Right atrium auricular region (tissue), 2 donors: ENCODE measurements at regions not wholly inside any gene's neighbourhood (a gene's known extent, or its start where the extent isn't known, plus 50 kb on each side); places are given as distances from the start of the nearest gene placed in this dataset.

Source experiments
- DNase-seq: peaks from one replicate; pipeline ENCODE4 v3.0.0-alpha.2; 2019; ENCODE audit warnings: low spot score
- H3K27ac ChIP-seq, 2 donors: fragments of 200-600 bp; sonication (generic); 1 replicate in 1 of 2; 2 replicates in 1 of 2; pipeline ENCODE4 v1.5.1; 2016 to 2019
- H3K27me3 ChIP-seq, 2 donors: fragments of 200-600 bp; sonication (generic); one replicate each; pipeline versions ENCODE4 v1.5.1 to v1.6.0; 2017 to 2019
- H3K36me3 ChIP-seq: fragments of 200-600 bp; sonication (generic); one replicate; pipeline ENCODE4 v1.5.1; 2016
- H3K4me1 ChIP-seq, 2 donors: fragments of 200-600 bp; sonication (generic); one replicate each; pipeline versions ENCODE4 v1.5.1 to v1.6.0; 2017 to 2019
- H3K4me3 ChIP-seq, 2 donors: fragments of 200-600 bp; sonication (generic); 1 replicate in 1 of 2; 2 replicates in 1 of 2; pipeline ENCODE4 v1.5.1; 2017 to 2019; ENCODE audit warnings: mild to moderate bottlenecking in 1 of 2, moderate library complexity in 1 of 2
- H3K9me3 ChIP-seq, 2 donors: fragments of 200-600 bp; sonication (generic); one replicate each; pipeline ENCODE4 v1.5.1; 2019
- TF ChIP-seq, protein P1 (sequence below), 2 donors: fragments of 200-600 bp; sonication (generic); IDR thresholded peaks; one replicate each; pipeline ENCODE4 v1.5.1; 2019; ENCODE audit warnings: antibody characterized with exemption in 2 of 2

DNA sequence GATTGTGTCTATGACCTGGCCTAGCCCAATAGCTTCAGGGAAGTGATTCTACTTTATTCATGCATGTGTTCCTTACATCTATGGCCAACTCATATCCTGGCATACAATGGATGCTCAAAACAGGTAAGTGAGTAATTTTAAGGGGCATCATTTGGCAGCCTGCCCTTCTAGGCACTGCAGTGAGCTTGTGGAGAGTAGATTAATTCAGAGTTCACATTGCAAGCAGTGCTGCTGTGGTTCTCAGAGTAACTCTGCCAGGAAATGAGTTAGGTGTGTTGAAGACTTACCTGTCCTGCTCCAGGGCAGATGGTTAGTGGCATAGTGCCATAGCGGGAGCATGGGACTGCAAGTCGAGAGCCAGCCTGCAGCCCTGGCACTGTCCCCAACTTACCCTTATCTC, 158.0 kb downstream of the SCP2D1 start:
- Histone ChIP-seq H3K4me3 (no peak overlapping the region), H3K4me1 (no peaks in the 10 kb centered on the region), H3K9me3 (no peaks in the 10 kb centered on the region), H3K27me3 (no peaks in the 10 kb centered on the region), H3K27ac (no peak overlapping the region), H3K36me3 (no peaks in the 10 kb centered on the region)
- DNase-seq = no peak
- TF ChIP-seq, protein P1, sequence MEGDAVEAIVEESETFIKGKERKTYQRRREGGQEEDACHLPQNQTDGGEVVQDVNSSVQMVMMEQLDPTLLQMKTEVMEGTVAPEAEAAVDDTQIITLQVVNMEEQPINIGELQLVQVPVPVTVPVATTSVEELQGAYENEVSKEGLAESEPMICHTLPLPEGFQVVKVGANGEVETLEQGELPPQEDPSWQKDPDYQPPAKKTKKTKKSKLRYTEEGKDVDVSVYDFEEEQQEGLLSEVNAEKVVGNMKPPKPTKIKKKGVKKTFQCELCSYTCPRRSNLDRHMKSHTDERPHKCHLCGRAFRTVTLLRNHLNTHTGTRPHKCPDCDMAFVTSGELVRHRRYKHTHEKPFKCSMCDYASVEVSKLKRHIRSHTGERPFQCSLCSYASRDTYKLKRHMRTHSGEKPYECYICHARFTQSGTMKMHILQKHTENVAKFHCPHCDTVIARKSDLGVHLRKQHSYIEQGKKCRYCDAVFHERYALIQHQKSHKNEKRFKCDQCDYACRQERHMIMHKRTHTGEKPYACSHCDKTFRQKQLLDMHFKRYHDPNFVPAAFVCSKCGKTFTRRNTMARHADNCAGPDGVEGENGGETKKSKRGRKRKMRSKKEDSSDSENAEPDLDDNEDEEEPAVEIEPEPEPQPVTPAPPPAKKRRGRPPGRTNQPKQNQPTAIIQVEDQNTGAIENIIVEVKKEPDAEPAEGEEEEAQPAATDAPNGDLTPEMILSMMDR (IDR thresholded peaks at IDR 0.05) = no peak

DNA sequence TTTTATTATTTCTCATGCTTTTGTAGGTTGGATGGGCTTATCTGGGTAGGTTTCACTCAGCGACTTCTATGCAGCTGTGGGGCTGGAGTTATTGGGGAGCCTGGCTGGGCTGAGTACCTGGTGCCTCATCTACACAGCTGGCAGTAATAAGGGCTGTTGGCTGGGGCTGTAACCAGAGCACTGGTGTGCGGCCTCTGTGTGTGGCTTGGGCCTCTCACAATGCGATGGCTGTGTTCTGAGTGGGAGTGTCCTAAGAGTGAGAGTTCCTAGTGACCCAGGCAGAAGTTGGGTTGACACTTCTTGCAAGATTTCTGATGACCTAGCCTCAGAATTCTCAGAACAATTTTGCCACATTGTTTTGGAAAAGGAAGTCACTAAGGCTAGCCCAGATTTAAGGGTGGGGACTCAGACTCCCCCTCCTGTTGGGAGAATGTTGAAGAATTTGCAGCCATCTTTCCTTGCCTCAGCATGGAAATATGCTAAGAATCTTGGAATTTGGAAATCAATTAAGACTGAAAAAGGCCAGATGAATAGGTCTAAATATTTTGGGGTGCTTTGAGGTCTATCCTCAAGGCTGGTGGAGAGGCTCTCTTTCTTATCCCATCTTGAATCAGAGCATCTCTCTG, 158.8 kb downstream of the SCP2D1 start:
- Histone ChIP-seq H3K4me3 (no peak overlapping the region), H3K4me1 (no peaks in the 10 kb centered on the region), H3K27ac (no peak overlapping the region), H3K36me3 (no peaks in the 10 kb centered on the region), H3K9me3 (no peaks in the 10 kb centered on the region), H3K27me3 (no peaks in the 10 kb centered on the region)
- TF ChIP-seq, protein P1 (IDR thresholded peaks at IDR 0.05) = no peak
- no peak for DNase-seq

DNA sequence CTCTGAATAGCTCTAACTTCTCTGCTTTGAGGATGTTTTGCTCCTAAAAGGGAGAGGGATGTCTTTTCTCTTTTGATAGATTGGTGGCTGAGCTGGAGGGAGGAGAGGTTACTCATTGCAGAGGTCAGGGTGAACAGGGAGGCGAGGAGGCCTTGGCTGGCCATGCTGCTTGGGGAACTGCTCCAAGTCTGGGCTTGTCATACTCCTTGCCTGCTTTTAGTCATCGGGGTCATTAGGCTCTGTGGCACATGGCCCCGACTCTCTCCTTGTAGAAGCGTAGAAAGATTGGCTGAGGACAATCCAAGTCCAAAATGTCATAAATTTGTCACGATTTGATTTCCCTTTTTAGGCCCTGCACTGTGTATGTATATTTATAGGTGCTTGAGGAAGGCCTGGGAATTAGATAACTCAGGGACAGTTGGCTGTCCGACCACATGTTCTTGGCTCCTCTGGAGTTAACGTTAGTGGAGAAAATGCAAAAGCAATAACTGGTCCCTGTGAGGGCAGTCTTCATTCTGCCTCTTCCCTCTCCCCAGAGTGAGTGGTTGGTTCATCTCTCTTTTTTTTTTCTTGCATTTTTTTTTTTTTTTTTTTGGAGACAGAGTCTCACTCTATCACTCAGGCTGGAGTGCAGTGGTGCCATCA, 160.1 kb downstream of the SCP2D1 start:
- H3K27me3 ChIP-seq = no peaks in the 10 kb centered on the region
- no peak overlapping the region for H3K4me3 ChIP-seq
- no peaks in the 10 kb centered on the region for H3K4me1 ChIP-seq
- TF ChIP-seq, protein P1 (IDR thresholded peaks at IDR 0.05) = no peak
- H3K36me3 ChIP-seq = no peaks in the 10 kb centered on the region
- no peaks in the 10 kb centered on the region for H3K9me3 ChIP-seq
- no peak overlapping the region for H3K27ac ChIP-seq
- peak; percentile 74 for DNase-seq

DNA sequence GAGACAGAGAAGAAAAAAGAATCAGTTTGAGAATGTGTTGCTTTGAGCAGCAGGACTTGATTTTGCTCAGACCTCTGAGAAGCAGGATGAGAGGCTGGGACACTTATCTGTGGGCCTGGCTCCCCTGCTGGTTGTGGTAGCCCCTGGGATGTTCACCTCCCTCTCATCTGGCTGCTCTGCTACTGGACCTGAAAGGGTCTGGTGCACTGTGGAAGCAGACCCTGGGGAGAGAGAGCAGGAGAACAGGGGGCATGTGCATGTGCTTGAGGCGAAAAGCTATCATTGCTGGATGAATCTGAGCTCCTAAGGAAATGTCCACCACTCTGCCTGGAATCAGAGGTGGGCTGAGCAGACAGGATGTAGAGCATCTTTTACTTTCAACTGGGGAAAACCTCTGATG, 161.1 kb downstream of the SCP2D1 start:
- Histone ChIP-seq H3K4me3 (no peak overlapping the region), H3K27ac (no peak overlapping the region), H3K36me3 (no peaks in the 10 kb centered on the region), H3K9me3 (no peaks in the 10 kb centered on the region), H3K4me1 (no peaks in the 10 kb centered on the region), H3K27me3 (no peaks in the 10 kb centered on the region)
- DNase-seq = no peak
- TF ChIP-seq, protein P1 (IDR thresholded peaks at IDR 0.05) = no peak

DNA sequence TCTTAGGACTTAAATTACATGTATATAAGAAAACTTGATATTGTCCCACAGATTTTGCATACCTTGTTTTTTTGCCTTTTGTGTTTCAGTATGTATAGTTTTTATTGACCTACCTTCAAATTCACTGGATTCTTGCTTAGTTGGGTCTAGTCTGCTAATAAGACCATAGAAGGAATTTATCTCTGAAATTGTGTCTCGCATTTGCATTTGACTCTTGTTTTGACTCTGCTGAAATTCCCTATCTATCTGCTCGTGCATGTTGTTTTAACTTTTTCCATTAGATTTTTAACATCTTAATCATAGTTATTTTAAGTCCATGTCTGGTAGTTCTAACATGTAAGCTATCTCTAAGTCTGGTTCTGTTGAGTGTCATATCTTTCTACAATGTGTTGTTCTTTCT, 163.9 kb downstream of the SCP2D1 start:
- H3K27ac ChIP-seq = no peak overlapping the region
- no peak overlapping the region for H3K4me3 ChIP-seq
- no peaks in the 10 kb centered on the region for H3K27me3 ChIP-seq
- no peaks in the 10 kb centered on the region for H3K9me3 ChIP-seq
- TF ChIP-seq, protein P1 (IDR thresholded peaks at IDR 0.05) = no peak
- DNase-seq = no peak
- no peaks in the 10 kb centered on the region for H3K4me1 ChIP-seq
- H3K36me3 ChIP-seq = no peaks in the 10 kb centered on the region

DNA sequence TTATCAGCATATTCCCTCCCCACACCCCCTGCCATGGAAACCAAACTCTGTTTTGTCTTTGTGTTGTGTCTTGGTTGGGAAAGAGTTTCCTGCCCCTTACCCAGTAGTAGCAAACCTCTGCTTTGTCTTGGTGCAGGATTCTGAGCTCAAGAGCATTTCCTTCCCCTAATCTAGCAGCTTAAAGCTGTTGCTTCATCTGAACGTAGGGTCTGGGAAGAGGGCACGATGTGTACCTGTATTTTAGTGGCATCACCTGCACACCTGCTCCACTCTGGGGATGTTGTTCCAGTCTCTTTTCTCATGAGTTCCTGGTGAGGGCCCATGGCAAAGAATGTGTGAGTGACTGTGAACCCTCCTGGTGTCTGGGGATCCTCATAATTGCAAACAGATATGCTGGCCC, 164.7 kb downstream of the SCP2D1 start:
- Histone ChIP-seq H3K4me1 (no peaks in the 10 kb centered on the region), H3K27me3 (no peaks in the 10 kb centered on the region), H3K4me3 (no peak overlapping the region), H3K27ac (no peak overlapping the region), H3K36me3 (no peaks in the 10 kb centered on the region), H3K9me3 (no peaks in the 10 kb centered on the region)
- DNase-seq = no peak
- TF ChIP-seq, protein P1 (IDR thresholded peaks at IDR 0.05) = no peak
